ENCODE measurements at regions not wholly inside any gene's neighbourhood (a gene's known extent, or its start where the extent isn't known, plus 50 kb on each side); places are given as distances from the start of the nearest gene placed in this dataset.

DNA sequence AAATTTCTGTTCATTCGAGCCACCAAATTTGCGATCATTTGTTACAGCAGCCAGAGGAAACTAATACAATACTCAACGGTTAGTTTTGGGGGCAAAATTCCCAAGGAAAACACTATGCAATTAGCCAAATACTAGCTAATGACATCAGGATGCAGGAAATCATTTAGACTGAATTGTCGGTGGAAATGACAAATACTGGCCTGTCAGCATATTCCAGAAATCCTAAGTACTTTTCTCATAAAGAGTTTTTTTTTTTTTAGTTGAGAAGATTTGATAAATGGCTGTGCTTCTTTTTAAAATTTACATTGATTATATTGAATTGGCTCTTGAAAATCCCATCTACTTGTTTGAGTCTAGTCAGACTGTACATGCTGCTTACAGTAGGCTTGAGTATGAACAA is 410.1 kb downstream of the SUCLG1 start:
- Mint-ChIP-seq H3K27ac (no peak overlapping the region), H3K27me3 (peaks cover 0 to 3% (median 0%) of the 10 kb centered on the region in 5 donors), H3K36me3 (no peaks in the 10 kb centered on the region), H3K4me3 (no peak overlapping the region), H3K9me3 (no peaks in the 10 kb centered on the region), H3K4me1 (no peaks in the 10 kb centered on the region)
- ATAC-seq (no peak), DNase-seq (no peak)
- POLR2A ChIA-PET, result no interaction called here

DNA sequence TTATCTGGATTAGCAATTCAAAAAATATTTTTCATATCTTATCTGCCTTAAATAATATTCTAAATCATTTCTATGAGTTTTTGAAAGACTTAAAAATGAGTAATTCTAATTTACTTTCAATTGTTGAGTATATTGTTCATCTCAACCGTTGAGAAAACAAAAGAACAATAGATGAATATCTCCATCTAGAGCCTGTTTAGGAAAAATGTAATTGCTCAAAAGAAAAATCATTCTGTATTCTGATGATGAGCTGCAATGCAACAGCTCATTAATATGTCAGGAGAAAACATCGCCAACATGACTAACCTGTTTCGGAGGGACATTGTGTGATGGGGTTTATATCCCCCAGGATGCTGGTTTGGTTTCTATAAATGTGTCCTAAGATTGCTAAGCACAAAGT is 417.6 kb downstream of the SUCLG1 start:
- Mint-ChIP-seq H3K9me3 (no peaks in the 10 kb centered on the region), H3K4me3 (no peak overlapping the region), H3K36me3 (no peaks in the 10 kb centered on the region), H3K27me3 (peaks cover 6 to 14% (median 10%) of the 10 kb centered on the region in 5 donors), H3K27ac (no peak overlapping the region), H3K4me1 (no peaks in the 10 kb centered on the region)
- POLR2A ChIA-PET, result no interaction called here
- ATAC-seq (no peak), DNase-seq (no peak)

DNA sequence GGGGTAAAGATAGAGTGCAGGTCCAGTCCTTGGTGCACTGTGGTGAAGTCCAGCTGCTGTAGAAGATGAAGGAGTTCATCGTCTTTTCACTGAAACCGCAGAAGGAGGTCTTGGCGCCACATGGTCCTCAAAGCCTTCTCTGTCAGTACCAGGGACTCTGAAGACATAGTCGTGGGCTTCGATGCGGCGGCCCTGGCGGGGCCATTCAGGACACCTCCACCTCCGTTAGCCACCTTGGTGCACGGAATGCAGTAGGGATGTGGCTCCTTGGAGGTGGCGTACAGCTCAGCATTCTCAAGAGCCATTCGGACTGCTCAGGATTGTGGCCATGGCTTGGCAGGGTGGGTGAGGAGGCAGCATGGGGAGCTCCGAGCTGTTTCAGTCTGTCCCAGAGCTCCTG is 418.8 kb downstream of the SUCLG1 start:
- POLR2A ChIA-PET, result no interaction called here
- Mint-ChIP-seq H3K27ac (no peak overlapping the region), H3K27me3 (peaks cover 6 to 14% (median 9%) of the 10 kb centered on the region in 5 donors), H3K9me3 (no peaks in the 10 kb centered on the region), H3K4me3 (no peak overlapping the region), H3K4me1 (no peaks in the 10 kb centered on the region), H3K36me3 (no peaks in the 10 kb centered on the region)
- no peak for ATAC-seq
- no peak for DNase-seq

DNA sequence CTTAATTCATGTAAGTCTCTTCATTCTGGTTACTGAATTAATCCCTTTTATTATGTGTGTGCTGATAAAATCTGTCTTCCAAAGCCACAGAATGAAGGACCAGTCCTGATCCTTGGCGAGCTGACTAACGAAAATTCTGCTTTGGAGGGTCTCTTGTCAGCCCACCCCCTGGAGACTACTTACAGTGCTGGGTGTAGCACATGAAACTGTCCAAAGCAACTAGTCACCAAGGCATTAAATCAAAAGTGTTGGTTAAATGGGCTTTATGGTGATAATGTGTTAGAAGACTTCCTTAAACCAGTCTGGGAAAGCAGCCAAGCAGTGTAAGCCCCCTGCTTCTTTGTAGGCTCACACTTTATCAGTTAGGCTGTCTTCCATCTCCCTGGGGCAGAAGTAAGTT is 420.2 kb downstream of the SUCLG1 start:
- peaks cover 6 to 14% (median 7%) of the 10 kb centered on the region in 5 donors for H3K27me3 Mint-ChIP-seq
- POLR2A ChIA-PET, result no interaction called here
- H3K27ac Mint-ChIP-seq, result no peak overlapping the region
- DNase-seq, result no peak
- H3K36me3 Mint-ChIP-seq, result no peaks in the 10 kb centered on the region
- H3K4me1 Mint-ChIP-seq, result peaks cover 0 to 3% (median under 1%) of the 10 kb centered on the region in 4 donors
- no peak overlapping the region for H3K4me3 Mint-ChIP-seq
- H3K9me3 Mint-ChIP-seq, result no peaks in the 10 kb centered on the region
- ATAC-seq, result no peak

DNA sequence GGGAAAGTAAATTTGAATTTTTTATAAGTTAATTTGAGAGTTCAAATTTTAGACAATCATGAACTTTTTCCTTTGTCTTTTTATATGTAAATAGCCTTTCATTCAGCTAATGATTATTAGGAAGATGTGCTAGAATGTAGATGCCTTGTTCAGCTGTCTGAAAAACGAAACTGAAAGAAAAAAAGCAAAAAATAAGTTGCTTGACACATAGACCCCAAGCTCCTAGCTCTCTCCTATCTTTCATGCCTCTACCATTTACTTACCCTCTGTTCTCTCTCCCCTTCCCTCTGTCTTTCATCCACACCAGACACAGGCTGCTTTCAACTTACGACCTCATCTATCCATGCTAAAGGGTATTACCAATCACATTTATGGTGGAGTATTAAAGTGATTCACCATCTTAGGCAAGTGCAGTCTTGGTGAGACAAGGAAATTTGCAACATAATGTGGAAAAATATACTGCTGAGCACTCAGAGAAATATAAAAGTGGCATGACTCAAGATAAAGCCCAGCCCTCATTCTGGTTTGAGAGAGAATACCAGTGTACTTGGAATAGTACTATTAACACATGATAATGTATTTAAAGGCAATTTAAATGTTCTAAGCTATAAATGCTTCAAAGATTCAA is 425.6 kb downstream of the SUCLG1 start:
- Mint-ChIP-seq H3K27ac (peak overlapping the region in 1 of 10 donors; percentile 3), H3K4me3 (peak overlapping the region in 9 of 10 donors; percentile 5 to 56 (median 29)), H3K9me3 (no peaks in the 10 kb centered on the region), H3K36me3 (no peaks in the 10 kb centered on the region), H3K4me1 (peaks cover 3 to 10% (median 5%) of the 10 kb centered on the region in 4 donors), H3K27me3 (peaks cover 0 to 3% (median 0%) of the 10 kb centered on the region in 5 donors)
- no peak for DNase-seq
- ATAC-seq, result no peak
- POLR2A ChIA-PET, result no interaction called here

DNA sequence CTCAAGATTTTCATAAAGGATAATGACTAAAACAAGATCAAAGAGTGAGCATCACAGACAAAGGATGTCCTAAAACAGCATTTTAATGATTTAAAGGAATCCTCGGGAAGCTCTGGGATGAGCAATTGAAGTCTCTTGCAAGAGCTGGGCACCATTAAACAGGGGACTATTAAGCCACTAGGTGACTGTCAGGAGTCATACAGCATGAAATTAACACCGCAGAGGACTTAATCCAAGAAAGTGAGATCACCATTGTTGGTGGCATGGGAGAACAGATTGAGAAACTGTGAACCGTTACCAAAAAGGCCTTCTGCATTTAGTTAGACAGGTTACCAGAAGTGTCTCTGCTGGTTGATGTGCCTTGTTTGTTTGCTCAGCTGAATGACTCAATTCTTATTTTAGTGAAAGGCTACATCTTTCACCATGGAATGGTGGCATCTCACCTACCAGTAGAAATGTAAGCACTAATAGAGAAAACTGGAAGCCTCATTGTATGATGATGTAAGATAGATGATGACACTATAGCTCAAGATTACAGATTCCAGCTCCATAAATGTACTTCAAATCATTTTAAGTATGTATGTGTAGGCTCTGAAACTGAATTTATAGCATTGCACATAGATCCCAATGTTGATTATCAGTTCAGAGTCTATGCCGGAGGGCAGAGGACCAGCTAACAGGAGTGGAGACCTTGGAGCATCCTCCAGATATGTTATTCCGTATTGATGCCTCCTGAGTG is 427.6 kb downstream of the SUCLG1 start:
- Mint-ChIP-seq H3K9me3 (no peaks in the 10 kb centered on the region), H3K4me3 (no peak overlapping the region), H3K4me1 (peaks cover 3 to 10% (median 5%) of the 10 kb centered on the region in 4 donors), H3K27ac (no peak overlapping the region), H3K36me3 (no peaks in the 10 kb centered on the region), H3K27me3 (peaks cover 0 to 3% (median 0%) of the 10 kb centered on the region in 5 donors)
- ATAC-seq, result no peak
- no peak for DNase-seq
- POLR2A ChIA-PET, result no interaction called here

DNA sequence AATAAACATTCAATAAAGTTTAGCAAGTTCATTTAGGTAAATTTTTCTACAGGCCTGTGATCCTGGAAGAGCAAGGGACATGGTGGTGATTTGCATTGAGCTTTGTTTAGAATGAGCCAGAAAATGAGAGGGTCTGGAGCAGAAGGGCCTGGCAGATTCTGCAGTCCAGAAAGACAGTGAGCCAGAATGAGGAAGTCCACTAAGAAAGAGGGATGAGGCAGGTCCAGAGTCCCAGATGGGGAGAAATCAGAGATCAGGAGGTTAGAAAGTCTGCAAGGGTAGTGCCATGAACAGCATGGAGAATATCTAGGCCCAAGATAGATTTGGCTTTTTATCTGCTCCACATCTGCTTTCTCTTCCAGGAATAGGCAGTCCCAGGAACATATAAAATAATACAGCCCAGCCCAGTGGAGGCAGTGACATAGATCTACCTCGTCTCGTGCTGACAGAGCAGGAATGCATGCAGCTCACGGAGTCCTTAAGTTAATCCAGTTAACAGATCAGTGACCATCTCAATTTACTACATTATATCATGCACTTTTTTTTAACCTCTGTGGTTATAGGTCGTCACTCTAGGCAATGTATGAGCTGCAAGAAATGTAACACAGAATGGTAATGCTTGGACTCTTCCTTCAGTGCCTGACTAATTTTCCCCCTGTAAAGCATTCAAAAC is 429.0 kb downstream of the SUCLG1 start:
- DNase-seq (no peak), ATAC-seq (no peak)
- Mint-ChIP-seq H3K4me3 (no peak overlapping the region), H3K27ac (no peak overlapping the region), H3K4me1 (peaks cover 3 to 10% (median 5%) of the 10 kb centered on the region in 4 donors), H3K36me3 (no peaks in the 10 kb centered on the region), H3K9me3 (no peaks in the 10 kb centered on the region), H3K27me3 (peaks cover 0 to 2% (median 0%) of the 10 kb centered on the region in 5 donors)
- POLR2A ChIA-PET, result no interaction called here

DNA sequence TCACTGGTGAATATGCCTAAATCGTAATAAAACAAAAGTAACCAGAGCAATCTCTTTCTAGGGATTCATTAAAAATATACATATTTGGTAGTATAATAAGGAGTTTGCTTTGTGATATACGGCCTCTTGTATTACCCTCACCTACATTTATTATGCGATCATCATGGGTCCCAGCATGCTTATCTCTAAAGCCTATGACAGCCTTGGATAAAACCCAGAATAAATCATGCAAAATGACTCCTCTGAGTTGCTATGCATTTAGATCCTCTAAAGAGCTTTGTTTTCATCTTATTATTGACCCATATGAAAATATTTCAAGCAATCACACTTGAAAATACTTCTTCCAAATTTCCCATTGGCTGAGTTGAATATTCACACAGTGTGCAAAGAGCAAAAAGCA is 432.3 kb downstream of the SUCLG1 start:
- H3K4me1 Mint-ChIP-seq, result no peaks in the 10 kb centered on the region
- DNase-seq, result no peak
- no peaks in the 10 kb centered on the region for H3K9me3 Mint-ChIP-seq
- peaks cover 0 to 9% (median 4%) of the 10 kb centered on the region in 5 donors for H3K27me3 Mint-ChIP-seq
- ATAC-seq, result no peak
- POLR2A ChIA-PET, result no interaction called here
- H3K4me3 Mint-ChIP-seq, result no peak overlapping the region
- no peaks in the 10 kb centered on the region for H3K36me3 Mint-ChIP-seq
- H3K27ac Mint-ChIP-seq, result no peak overlapping the region

DNA sequence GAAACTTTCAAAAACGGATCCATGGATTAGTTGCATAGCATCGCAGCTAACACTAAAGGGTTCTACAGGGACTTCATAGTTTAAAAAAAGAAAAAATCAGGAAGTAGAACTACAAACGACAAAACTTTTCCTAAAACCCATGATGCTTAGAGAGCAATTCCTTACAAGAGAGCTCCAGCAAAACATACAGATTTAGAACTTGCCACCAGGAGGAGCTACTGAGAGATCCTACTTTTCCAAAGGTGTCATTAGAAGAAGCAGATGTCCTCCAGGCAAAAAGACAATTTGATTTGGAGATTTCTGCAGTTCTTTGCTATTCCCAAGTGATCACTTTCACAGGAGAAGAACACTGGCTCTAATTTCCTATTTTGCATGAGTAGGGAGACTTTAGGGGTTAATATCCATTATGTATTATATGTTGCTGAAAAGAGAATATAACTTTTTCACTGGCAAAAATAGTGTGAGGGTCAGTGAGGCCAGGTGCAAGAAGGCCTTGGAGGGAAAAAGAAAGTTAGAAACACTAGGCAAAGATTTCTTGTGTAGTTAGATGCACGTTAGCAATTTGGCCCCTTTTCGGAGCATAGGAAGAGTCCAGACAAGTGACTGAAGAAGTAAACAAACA is 436.2 kb downstream of the SUCLG1 start:
- DNase-seq, result peak in 3 of 10 donors; percentile 3 to 22 (median 6)
- H3K9me3 Mint-ChIP-seq, result no peaks in the 10 kb centered on the region
- H3K36me3 Mint-ChIP-seq, result no peaks in the 10 kb centered on the region
- H3K27ac Mint-ChIP-seq, result no peak overlapping the region
- H3K4me3 Mint-ChIP-seq, result no peak overlapping the region
- H3K4me1 Mint-ChIP-seq, result no peaks in the 10 kb centered on the region
- no peak for ATAC-seq
- POLR2A ChIA-PET, result no interaction called here
- H3K27me3 Mint-ChIP-seq, result peaks cover 2 to 11% (median 7%) of the 10 kb centered on the region in 5 donors

DNA sequence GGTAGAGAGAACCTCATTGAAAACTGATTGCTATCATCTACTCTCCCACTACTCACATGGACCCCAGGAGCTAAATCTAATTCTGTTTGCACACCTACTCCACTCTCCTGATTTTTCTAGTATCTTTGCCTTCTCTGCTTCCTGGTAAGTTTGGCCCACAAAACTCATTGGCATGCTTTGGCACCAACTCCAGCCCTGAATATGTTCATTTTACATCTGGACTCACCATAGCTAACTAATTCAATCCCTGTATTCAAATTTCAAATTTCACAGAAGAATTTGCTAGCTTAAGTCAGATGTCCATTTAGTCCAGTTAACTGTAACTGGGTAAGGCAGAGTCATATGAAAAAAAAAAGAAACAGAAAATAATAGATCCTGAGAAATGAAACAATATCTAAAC is 442.1 kb downstream of the SUCLG1 start:
- POLR2A ChIA-PET, result no interaction called here
- no peaks in the 10 kb centered on the region for H3K36me3 Mint-ChIP-seq
- no peaks in the 10 kb centered on the region for H3K9me3 Mint-ChIP-seq
- H3K27ac Mint-ChIP-seq, result no peak overlapping the region
- no peak overlapping the region for H3K4me3 Mint-ChIP-seq
- DNase-seq, result no peak
- peaks cover 0 to 7% (median 3%) of the 10 kb centered on the region in 5 donors for H3K27me3 Mint-ChIP-seq
- ATAC-seq, result no peak
- no peaks in the 10 kb centered on the region for H3K4me1 Mint-ChIP-seq

DNA sequence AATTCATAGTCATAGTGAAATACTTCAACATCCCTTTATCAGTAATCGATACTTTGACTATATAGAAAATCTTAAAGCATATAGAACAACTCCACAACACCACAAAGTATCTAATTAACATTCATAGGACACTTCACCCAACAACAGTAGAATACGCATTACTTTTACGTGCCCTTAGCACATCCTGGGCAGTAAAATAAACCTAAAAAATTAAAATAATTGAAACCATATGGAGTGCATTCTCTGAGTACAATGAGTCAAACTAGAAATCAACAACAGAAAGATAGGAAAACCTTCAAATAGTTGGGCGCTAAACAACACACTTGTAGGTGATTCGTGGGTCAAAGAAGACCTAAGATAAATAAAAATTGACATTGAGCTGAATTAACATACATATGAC is 442.9 kb downstream of the SUCLG1 start:
- Mint-ChIP-seq H3K27ac (no peak overlapping the region), H3K9me3 (no peaks in the 10 kb centered on the region), H3K4me3 (no peak overlapping the region), H3K27me3 (peaks cover 0 to 4% (median 2%) of the 10 kb centered on the region in 5 donors), H3K36me3 (no peaks in the 10 kb centered on the region), H3K4me1 (no peaks in the 10 kb centered on the region)
- ATAC-seq (no peak), DNase-seq (no peak)
- POLR2A ChIA-PET, result no interaction called here

DNA sequence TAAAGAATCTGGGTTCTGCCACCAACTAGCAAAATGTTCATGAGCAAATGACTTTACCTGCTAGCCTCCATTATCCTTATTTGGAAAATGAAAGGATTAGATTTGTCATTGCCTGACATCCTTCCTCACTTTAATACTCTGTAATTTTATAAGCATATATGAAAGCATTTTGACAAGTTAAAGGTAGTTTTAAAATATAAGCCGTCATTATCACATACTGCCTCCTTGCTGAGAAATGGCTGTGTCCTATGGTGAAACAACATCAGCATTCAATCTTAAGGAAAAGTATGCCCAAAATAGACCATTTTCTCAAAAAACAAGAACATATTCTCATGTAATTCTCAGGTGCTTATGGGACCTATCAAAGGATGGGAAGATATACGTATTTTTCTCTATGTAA is 461.2 kb downstream of the SUCLG1 start:
- peaks cover 5 to 36% (median 9%) of the 10 kb centered on the region in 5 donors for H3K27me3 Mint-ChIP-seq
- H3K4me3 Mint-ChIP-seq, result no peak overlapping the region
- H3K36me3 Mint-ChIP-seq, result peaks cover 0 to 2% (median 0%) of the 10 kb centered on the region in 3 donors
- DNase-seq, result no peak
- ATAC-seq, result no peak
- no peak overlapping the region for H3K27ac Mint-ChIP-seq
- peaks cover 0 to 10% (median 0%) of the 10 kb centered on the region in 9 donors for H3K9me3 Mint-ChIP-seq
- no peaks in the 10 kb centered on the region for H3K4me1 Mint-ChIP-seq
- POLR2A ChIA-PET, result no interaction called here

DNA sequence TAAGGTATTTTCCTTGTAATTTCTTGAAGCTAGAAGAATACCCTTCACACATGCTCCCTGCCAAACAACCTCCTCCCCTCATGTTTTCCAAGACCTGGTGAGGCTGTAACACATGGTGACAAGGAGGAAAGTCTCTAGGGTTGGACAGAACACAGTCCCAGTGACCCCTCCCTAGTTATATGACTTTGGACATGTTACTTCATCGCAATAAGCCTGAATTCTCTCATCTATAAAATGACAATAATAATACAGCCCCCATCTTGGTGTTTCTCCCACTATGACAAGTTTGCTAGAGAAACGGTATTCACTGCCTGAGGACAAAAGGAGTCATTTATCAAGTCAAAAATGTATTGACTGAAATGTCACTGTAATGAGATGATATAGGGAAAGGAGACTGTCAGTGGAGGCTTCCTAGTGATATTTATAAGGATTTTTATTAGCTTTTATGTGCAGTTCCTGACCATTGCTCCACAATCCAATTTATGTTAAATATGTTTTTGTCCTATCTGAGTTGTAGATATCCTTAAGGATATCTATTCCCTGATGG is 464.4 kb downstream of the SUCLG1 start:
- no peak overlapping the region for H3K27ac Mint-ChIP-seq
- no peak for ATAC-seq
- peaks cover 0 to 7% (median 4%) of the 10 kb centered on the region in 9 donors for H3K9me3 Mint-ChIP-seq
- no peak for DNase-seq
- H3K4me1 Mint-ChIP-seq, result no peaks in the 10 kb centered on the region
- H3K36me3 Mint-ChIP-seq, result peaks cover 0 to 7% (median 0%) of the 10 kb centered on the region in 3 donors
- peaks cover 3 to 39% (median 9%) of the 10 kb centered on the region in 5 donors for H3K27me3 Mint-ChIP-seq
- POLR2A ChIA-PET, result no interaction called here
- H3K4me3 Mint-ChIP-seq, result no peak overlapping the region

All from naive thymus-derived CD8-positive, alpha-beta T cell (primary cell).